LoVo (cell line): ENCODE measurements at regions not wholly inside any gene's neighbourhood (a gene's known extent, or its start where the extent isn't known, plus 50 kb on each side); places are given as distances from the start of the nearest gene placed in this dataset.

Experiments used
- DNase-seq: peaks from one replicate; pipeline ENCODE4 v3.0.0-alpha.2; 2016; ENCODE audit warnings: low spot score

DNA sequence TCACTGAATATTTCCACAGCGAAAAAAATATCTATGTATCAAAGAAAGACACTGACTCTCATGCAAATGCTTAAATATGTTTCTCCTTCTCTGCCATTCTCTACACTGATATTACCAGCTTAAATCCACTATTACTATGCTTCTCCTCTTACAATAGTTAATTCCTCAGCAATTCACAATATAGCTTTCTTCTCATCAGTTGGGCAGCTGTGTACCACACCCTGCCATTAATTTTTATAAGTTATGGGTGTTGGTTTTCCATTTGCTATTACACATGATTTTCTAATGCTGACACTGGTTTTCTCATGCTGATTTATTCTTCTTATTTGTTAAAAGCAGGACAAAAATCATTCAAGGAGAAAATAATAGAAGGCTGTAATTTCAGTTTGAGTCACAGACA, 251.8 kb downstream of the TBX15 start:
- DNase-seq, result no peak

GRCh38 chr1:118717893-118718292, 270.2 kb downstream of the TBX15 start:
- DNase-seq, result no peak

- DNase-seq, result no peak
Measured at GRCh38 chr1:118716775-118717174, 271.4 kb downstream of the TBX15 start.

DNA sequence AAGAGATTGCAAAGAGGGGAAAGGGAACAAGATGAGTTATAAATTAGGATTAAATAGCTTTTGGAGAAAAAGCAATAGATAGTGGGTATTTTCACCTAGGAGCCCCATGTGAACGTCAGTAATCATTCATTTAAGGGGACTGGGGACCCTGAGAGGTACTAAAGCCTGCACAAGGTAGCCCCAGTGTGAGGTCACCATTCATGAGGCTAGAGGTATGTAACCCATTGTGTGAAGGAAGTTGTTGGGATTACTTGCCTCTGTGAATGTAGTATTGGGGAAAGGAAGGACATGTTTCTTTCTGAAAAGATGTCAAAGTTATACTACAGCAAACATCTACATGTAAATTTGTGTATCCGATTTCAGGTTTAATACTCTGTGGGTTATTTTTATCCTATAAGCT, 276.8 kb downstream of the TBX15 start:
- no peak for DNase-seq

GRCh38 chr1:118698911-118699310, 289.2 kb downstream of the TBX15 start:
- DNase-seq, result no peak

DNA sequence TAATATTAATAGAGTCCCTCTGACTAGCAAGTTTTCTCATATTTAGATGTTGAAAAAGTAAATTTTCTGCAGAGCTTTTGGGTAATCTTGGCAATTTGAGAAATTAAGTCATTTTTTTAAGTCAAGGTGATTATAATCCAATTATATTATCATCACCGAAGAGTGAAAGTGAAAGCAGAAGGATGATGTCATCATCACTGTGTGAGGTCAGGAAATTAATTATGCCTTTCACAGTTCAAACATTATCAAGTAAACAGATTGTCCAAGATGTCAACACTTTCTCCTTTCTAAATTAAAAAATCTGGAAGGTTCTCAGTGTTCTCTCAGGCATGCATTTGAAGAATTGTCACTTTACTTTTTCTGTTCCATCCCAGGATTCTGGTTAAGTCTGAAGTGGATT, 296.0 kb downstream of the TBX15 start:
- DNase-seq, result no peak

DNA sequence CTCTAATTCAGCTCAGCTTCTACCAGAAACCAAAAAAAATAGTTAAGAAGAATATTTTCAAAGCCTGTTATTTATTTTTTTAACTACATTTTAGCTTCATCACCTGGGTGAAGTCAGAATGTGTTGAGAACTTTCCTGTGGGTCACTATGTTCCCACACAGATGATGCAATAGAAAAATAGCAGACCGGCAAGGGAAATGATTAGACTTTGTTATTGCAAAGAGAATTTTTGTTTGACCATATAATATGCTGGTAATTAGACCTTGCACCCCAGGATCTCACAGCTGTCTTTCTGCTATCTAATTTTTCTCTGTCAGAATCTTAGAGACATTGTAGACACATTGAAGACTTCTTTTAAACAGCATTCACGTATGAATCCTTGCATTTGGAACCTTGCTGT, 299.3 kb downstream of the TBX15 start:
- DNase-seq, result no peak

DNA sequence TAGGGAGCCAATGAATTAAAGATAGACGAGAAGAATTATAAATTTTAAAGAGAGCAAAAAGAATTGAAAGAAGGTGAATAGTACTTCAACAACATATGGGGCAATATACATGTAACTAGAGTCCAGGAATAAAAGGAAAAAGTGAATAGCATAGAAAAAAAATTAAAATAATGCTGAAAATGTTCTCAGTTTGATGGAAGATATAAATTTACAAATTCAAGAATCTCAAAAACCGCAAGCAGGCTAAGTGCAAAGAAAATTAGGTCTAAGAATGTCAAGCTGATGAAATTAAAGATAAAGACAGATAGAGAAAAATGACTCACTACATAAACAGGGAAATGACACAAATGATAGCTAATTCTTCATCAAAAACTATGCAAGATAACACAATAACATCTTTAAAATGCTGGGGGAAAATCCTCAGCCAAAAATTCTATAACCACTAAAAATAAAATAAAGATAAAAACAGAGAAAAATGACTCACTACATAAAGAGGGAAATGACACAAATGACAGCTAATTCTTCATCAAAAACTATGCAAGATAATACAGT, 326.3 kb downstream of the TBX15 start:
- DNase-seq, result no peak

DNA sequence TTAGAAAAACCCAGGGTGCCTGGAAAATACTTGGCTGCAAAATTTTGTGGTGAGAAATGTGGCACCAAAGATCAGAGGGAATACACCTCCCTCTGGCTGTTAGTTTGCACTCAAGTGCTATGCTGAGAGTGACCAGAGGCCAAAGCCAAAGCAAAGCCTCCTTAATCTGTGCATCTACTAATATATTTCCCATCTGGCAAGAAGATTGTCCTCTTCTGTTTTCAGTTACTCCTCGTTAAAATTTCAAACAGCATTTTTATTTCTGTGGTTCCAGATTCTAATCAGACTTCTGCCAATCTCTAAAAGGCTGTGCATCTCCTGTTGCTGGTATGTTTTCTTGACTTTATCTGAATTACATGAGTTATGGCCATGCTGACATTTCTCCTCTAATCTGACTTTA, 327.4 kb downstream of the TBX15 start:
- DNase-seq, result no peak

- no peak for DNase-seq
Measured at GRCh38 chr1:118659646-118660045, 328.5 kb downstream of the TBX15 start.

GRCh38 chr1:118650107-118650807, 337.9 kb downstream of the TBX15 start:
- no peak for DNase-seq

DNA sequence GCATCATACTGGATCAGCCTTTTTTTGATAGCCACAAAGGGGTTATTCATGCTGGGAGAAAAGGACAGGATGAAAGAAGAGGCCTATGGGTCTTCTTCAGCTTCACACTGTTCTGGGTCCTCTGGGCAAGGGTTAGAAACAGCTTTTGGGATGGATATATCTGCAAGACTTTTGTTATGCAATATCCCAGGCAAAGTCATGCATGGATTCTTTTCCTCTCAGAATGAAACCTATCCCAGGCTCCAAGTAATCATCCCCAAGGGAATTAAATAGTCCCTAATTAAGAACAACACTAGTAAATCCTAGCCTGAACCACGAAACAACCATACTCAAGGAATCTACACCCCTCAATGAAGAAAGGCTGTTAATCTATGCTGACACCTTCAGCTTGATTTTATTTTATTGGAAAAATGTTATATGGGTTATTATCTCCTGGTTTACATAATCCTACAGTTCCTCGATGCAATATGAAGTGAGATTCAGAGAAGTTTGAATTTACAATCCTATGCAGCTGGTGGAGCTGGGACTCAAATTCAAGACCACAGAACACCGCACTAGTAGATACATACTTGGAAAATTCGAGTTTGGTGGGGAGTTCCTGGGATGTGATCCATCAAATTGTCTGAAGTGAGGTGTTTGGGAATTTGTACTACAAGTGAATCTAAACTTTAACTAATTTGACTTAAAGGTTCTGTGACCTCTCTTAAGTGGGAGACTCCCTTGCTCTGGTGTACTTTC, 338.6 kb downstream of the TBX15 start:
- DNase-seq, result no peak

DNA sequence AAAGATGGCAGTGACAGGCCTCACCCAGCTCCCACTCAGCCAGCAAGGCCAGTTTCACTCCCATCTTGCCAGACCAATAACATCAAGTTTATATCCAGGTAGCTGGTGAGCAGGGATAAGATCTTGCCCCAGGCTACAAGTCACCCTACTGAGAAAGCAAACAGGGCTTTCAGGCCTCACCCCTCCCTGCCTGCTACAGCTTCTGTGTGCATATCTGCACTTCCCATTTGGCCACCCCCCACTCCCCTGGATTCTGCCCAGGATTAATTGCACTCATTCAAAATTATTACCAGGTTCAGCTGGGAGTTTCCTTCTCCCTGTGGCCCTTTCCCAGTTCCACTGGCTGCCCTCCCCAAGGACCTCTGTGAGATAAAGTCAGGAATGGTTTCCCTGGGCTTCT, 352.1 kb downstream of the TBX15 start:
- peak; percentile 34 for DNase-seq

DNA sequence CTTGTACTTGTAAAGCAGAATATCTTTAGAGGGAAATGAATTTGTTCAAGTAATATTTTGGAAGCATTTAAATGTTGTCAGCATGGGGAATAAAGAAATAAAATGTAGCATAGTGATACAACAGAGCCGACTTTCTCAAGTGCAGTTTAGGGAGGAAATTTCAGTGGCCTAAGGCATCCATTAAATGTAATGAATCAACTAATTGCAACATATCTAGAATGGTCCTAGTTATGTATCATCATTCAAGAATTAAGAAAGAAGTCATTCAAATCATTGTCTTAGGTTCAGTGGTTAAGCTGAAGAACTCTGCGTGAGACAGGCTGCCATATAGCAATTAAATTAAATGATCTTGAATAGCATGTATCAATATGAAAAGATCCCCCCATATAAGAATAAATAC, 360.7 kb downstream of the TBX15 start:
- no peak for DNase-seq

GRCh38 chr1:118621839-118622238, 366.3 kb downstream of the TBX15 start:
- DNase-seq, result no peak

GRCh38 chr1:118618618-118619340, 369.4 kb downstream of the TBX15 start:
- DNase-seq, result no peak

- DNase-seq, result no peak
Measured at GRCh38 chr1:118617916-118618315, 370.2 kb downstream of the TBX15 start.

DNA sequence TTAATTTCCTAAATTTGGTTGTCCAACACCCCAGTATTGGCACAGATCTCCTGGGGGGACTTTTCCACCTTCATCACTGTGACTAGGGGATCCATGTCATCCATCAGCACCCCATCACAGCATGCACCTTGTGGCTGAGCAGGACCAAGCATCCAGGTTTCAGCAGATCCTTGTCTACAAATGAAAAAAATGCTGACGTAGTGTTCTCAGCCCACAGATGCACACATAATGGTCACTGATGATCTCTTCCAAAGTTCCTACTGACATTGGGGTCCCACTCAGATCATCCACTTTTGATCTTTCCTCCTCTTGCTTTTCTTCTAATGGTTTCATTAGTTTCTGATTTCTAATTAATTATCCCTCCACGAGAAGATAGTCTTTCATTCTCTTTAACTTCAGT, 373.1 kb downstream of the TBX15 start:
- no peak for DNase-seq

GRCh38 chr1:118589238-118589846, 398.8 kb downstream of the TBX15 start:
- DNase-seq, result no peak

DNA sequence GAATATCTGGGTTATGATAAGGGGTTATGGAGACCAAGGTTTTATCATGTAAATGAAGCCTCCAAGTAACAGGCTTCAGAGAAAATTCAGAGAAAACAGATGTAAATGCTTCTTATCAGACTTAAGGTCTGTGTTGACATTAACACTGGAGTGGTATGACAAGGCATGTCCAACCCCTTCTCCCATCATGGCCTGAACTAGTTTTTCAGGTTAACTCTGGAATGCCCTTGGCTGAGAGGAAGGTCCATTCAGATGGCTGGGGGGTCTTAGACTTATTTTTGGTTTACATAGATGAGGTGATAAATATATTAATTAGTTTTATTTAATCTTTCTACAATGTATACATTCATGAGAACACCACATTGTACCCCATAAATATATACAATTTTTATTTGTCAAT, 399.6 kb downstream of the TBX15 start:
- DNase-seq, result no peak

- no peak for DNase-seq
Measured at GRCh38 chr1:118578276-118578675, 393.2 kb upstream of the SPAG17 start.

DNA sequence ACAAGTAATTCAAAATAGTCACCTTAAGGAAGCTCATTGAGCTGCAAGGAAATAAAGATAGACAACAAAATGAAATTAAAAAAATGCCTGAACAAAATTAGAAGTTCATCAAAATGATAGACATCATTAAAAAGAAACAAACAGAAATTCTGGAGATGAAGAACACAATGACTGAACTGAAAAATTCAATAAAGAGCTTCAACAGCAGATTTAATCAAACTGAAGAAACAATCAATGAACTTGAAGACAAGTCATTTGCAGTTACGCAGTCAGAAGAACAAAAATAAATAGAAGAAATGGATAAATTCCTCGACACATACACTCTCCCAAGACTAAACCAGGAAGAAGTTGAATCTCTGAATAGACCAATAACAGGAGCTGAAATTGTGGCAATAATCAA, 390.0 kb upstream of the SPAG17 start:
- no peak for DNase-seq
